ENCODE measurements at regions not wholly inside any gene's neighbourhood (a gene's known extent, or its start where the extent isn't known, plus 50 kb on each side); places are given as distances from the start of the nearest gene placed in this dataset.

DNA sequence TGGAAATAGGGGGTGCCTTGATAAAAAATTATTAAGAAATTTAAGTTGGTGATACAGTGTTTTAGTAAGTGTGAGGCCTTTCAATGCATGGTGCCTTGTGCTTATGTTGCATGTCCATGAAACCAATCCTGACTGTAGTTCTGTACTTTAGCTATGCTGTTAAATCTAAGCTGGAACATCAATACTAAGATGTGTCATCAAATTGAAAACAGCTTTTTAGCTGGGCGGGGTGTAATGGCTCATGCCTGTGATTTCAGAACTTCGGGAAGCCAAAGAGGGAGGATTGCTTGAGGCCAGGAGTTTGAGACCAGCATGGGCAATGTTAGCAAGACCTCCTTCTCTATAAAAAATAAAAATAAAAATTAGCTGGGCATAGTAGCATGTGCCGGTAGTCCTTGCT lies 930.3 kb upstream of the PCDH9 start:
- no peaks in the 10 kb centered on the region for H3K27me3 ChIP-seq (replicated peaks; ENCODE audit: control insufficient read depth, insufficient read depth, low read length)
- ChIA-PET POLR2A (no interaction called here), CTCF (no interaction called here)
- no TSS peak for BruUV-seq (replicated peaks)
- DNase-seq, result no peak
- H3K36me3 ChIP-seq (ENCODE audit: control insufficient read depth, insufficient read depth, low read length), result no peaks in the 10 kb centered on the region
- Mint-ChIP-seq H3K4me3 (ENCODE audit: unreplicated experiment) (no peak overlapping the region), H3K27ac (ENCODE audit: unreplicated experiment) (no peak overlapping the region), H3K9me3 (ENCODE audit: unreplicated experiment) (peaks cover 11% of the 10 kb centered on the region), H3K27me3 (ENCODE audit: insufficient read depth, unreplicated experiment) (no peaks in the 10 kb centered on the region), H3K4me1 (ENCODE audit: low read depth, unreplicated experiment) (no peaks in the 10 kb centered on the region), H3K36me3 (ENCODE audit: insufficient read depth, unreplicated experiment) (no peaks in the 10 kb centered on the region)
- no peak overlapping the region for H3K4me3 ChIP-seq (ENCODE audit: low read depth, low read length)
- no peaks in the 10 kb centered on the region for H3K4me1 ChIP-seq
- H3K9me3 ChIP-seq, result no peaks in the 10 kb centered on the region
- intact Hi-C loops (cut with micrococcal nuclease; ENCODE audit: unreplicated experiment), result no loop called here
- TF ChIP-seq, protein P1, sequence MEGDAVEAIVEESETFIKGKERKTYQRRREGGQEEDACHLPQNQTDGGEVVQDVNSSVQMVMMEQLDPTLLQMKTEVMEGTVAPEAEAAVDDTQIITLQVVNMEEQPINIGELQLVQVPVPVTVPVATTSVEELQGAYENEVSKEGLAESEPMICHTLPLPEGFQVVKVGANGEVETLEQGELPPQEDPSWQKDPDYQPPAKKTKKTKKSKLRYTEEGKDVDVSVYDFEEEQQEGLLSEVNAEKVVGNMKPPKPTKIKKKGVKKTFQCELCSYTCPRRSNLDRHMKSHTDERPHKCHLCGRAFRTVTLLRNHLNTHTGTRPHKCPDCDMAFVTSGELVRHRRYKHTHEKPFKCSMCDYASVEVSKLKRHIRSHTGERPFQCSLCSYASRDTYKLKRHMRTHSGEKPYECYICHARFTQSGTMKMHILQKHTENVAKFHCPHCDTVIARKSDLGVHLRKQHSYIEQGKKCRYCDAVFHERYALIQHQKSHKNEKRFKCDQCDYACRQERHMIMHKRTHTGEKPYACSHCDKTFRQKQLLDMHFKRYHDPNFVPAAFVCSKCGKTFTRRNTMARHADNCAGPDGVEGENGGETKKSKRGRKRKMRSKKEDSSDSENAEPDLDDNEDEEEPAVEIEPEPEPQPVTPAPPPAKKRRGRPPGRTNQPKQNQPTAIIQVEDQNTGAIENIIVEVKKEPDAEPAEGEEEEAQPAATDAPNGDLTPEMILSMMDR (IDR thresholded peaks at IDR 0.05; ENCODE audit: insufficient read depth in 1 of 2, low read depth in 1 of 2, low read length in 1 of 2, severe bottlenecking in 1 of 2, unreplicated experiment in 1 of 2), result no peak

GRCh38 chr13:68152414-68152813 lies 922.3 kb upstream of the PCDH9 start:
- Histone ChIP-seq H3K4me1 (no peaks in the 10 kb centered on the region), H3K4me3 (ENCODE audit: low read depth, low read length) (no peak overlapping the region), H3K36me3 (ENCODE audit: control insufficient read depth, insufficient read depth, low read length) (no peaks in the 10 kb centered on the region), H3K27me3 (replicated peaks; ENCODE audit: control insufficient read depth, insufficient read depth, low read length) (no peaks in the 10 kb centered on the region), H3K9me3 (0 out of 2 replicates have a peak, but pooled peaks cover 4% of the 10 kb centered on the region)
- H3K9me3 Mint-ChIP-seq (ENCODE audit: unreplicated experiment), result peaks cover 9% of the 10 kb centered on the region
- no peak for DNase-seq
- intact Hi-C loops (cut with micrococcal nuclease; ENCODE audit: unreplicated experiment), result no loop called here
- no peak overlapping the region for H3K27ac Mint-ChIP-seq (ENCODE audit: unreplicated experiment)
- H3K4me1 Mint-ChIP-seq (ENCODE audit: low read depth, unreplicated experiment), result no peaks in the 10 kb centered on the region
- no peaks in the 10 kb centered on the region for H3K27me3 Mint-ChIP-seq (ENCODE audit: insufficient read depth, unreplicated experiment)
- ChIA-PET POLR2A (no interaction called here), CTCF (no interaction called here)
- TF ChIP-seq, protein P1 (IDR thresholded peaks at IDR 0.05; ENCODE audit: insufficient read depth in 1 of 2, low read depth in 1 of 2, low read length in 1 of 2, severe bottlenecking in 1 of 2, unreplicated experiment in 1 of 2), result no peak
- no peak overlapping the region for H3K4me3 Mint-ChIP-seq (ENCODE audit: unreplicated experiment)
- BruUV-seq (replicated peaks), result no TSS peak
- no peaks in the 10 kb centered on the region for H3K36me3 Mint-ChIP-seq (ENCODE audit: insufficient read depth, unreplicated experiment)

GRCh38 chr13:68145852-68146251 lies 915.7 kb upstream of the PCDH9 start:
- H3K4me1 ChIP-seq, result no peaks in the 10 kb centered on the region
- no peaks in the 10 kb centered on the region for H3K36me3 Mint-ChIP-seq (ENCODE audit: insufficient read depth, unreplicated experiment)
- no peak overlapping the region for H3K27ac Mint-ChIP-seq (ENCODE audit: unreplicated experiment)
- H3K4me1 Mint-ChIP-seq (ENCODE audit: low read depth, unreplicated experiment), result no peaks in the 10 kb centered on the region
- no TSS peak for BruUV-seq (replicated peaks)
- H3K9me3 ChIP-seq, result no peaks in the 10 kb centered on the region
- DNase-seq, result no peak
- intact Hi-C loops (cut with micrococcal nuclease; ENCODE audit: unreplicated experiment), result no loop called here
- no peaks in the 10 kb centered on the region for H3K9me3 Mint-ChIP-seq (ENCODE audit: unreplicated experiment)
- H3K4me3 Mint-ChIP-seq (ENCODE audit: unreplicated experiment), result no peak overlapping the region
- H3K27me3 ChIP-seq (replicated peaks; ENCODE audit: control insufficient read depth, insufficient read depth, low read length), result no peaks in the 10 kb centered on the region
- H3K36me3 ChIP-seq (ENCODE audit: control insufficient read depth, insufficient read depth, low read length), result no peaks in the 10 kb centered on the region
- H3K27me3 Mint-ChIP-seq (ENCODE audit: insufficient read depth, unreplicated experiment), result no peaks in the 10 kb centered on the region
- no peak overlapping the region for H3K4me3 ChIP-seq (ENCODE audit: low read depth, low read length)
- TF ChIP-seq, protein P1 (IDR thresholded peaks at IDR 0.05; ENCODE audit: insufficient read depth in 1 of 2, low read depth in 1 of 2, low read length in 1 of 2, severe bottlenecking in 1 of 2, unreplicated experiment in 1 of 2), result no peak
- POLR2A ChIA-PET, result no interaction called here
- CTCF ChIA-PET, result no interaction called here

Measured in Caco-2 (cell line).